Lower leg skin (tissue), 4 donors: ENCODE measurements at regions not wholly inside any gene's neighbourhood (a gene's known extent, or its start where the extent isn't known, plus 50 kb on each side); places are given as distances from the start of the nearest gene placed in this dataset.

Source experiments
- DNase-seq, 2 donors: peaks; one replicate each; pipeline ENCODE4 v3.0.0-alpha.2; 2019; ENCODE audit warnings: low spot score in 2 of 2
- H3K4me3 ChIP-seq: fragments of 200-600 bp; sonication (generic); 2 replicates; pipeline ENCODE4 v1.5.1; 2017; ENCODE audit warnings: mild to moderate bottlenecking, low read depth; ENCODE audit not compliant: poor library complexity, severe bottlenecking
- CTCF ChIP-seq, 3 donors: fragments of 450-650 bp; IDR thresholded peaks; one replicate each; pipeline ENCODE4 v1.5.1; 2016; ENCODE audit warnings: antibody characterized with exemption in 3 of 3, mild to moderate bottlenecking in 3 of 3, moderate library complexity in 2 of 3
- POLR2A ChIP-seq, 2 donors: fragments of 450-650 bp; IDR thresholded peaks; one replicate each; pipeline ENCODE4 v1.6.1; 2016 to 2017; ENCODE audit warnings: antibody characterized with exemption in 2 of 2, mild to moderate bottlenecking in 1 of 2, moderate library complexity in 1 of 2
- WGBS, 2 donors: methylation state at CpG; one replicate each; pipeline ENCODE4 v1.1.5; 2018; 5-methylcytosine and 5-hydroxymethylcytosine counted together
- intact Hi-C: fragments of 100-400 bp; cut with DNase I; formaldehyde crosslinking; loops from one replicate; pipeline ENCODE4 v1.15.0; 2023; ENCODE audit warnings: low total_unique reads

GRCh38 chr16:52874042-52874441, 178.7 kb downstream of the CHD9NB start:
- DNase-seq = no peak
- TF ChIP-seq POLR2A (IDR thresholded peaks at IDR 0.05) (no peak), CTCF (IDR thresholded peaks at IDR 0.05) (no peak)
- WGBS, 2 donors = 55 to 56% methylated on average over 3 of the region's 3 CpGs
- H3K4me3 ChIP-seq = no peak overlapping the region
- intact Hi-C loops = no loop called here

- 80 to 92% methylated on average over 7 of the region's 7 CpGs for WGBS, 2 donors
- no peak overlapping the region for H3K4me3 ChIP-seq
- DNase-seq = no peak
- no peak for TF ChIP-seq CTCF (IDR thresholded peaks at IDR 0.05)
- TF ChIP-seq POLR2A (IDR thresholded peaks at IDR 0.05) = no peak
- intact Hi-C loops = no loop called here
Measured at GRCh38 chr16:52872731-52873130, 180.0 kb downstream of the CHD9NB start.

- no peak for TF ChIP-seq CTCF (IDR thresholded peaks at IDR 0.05)
- TF ChIP-seq POLR2A (IDR thresholded peaks at IDR 0.05) = no peak
- no peak for DNase-seq
- intact Hi-C loops = no loop called here
- H3K4me3 ChIP-seq = no peak overlapping the region
Measured at GRCh38 chr16:52871481-52871880, 181.2 kb downstream of the CHD9NB start.

GRCh38 chr16:52869243-52869642, 183.5 kb downstream of the CHD9NB start:
- H3K4me3 ChIP-seq = no peak overlapping the region
- intact Hi-C loops = no loop called here
- TF ChIP-seq CTCF (IDR thresholded peaks at IDR 0.05) (no peak), POLR2A (IDR thresholded peaks at IDR 0.05) (no peak)
- no peak for DNase-seq
- WGBS, 2 donors = 35 to 71% methylated on average over 1 of the region's 1 CpG

- no peak for DNase-seq
- WGBS, 2 donors = 84 to 89% methylated on average over 4 of the region's 4 CpGs
- no peak overlapping the region for H3K4me3 ChIP-seq
- no peak for TF ChIP-seq CTCF (IDR thresholded peaks at IDR 0.05)
- TF ChIP-seq POLR2A (IDR thresholded peaks at IDR 0.05) = no peak
- intact Hi-C loops = no loop called here
Measured at GRCh38 chr16:52863000-52863399, 189.7 kb downstream of the CHD9NB start.

GRCh38 chr16:52861614-52862022, 191.1 kb downstream of the CHD9NB start:
- intact Hi-C loops = no loop called here
- H3K4me3 ChIP-seq = no peak overlapping the region
- WGBS, 2 donors = 13 to 19% methylated on average over 7 of the region's 7 CpGs
- TF ChIP-seq CTCF (IDR thresholded peaks at IDR 0.05) (no peak), POLR2A (IDR thresholded peaks at IDR 0.05) (no peak)
- no peak for DNase-seq
